H1 (cell line): ENCODE measurements at regions not wholly inside any gene's neighbourhood (a gene's known extent, or its start where the extent isn't known, plus 50 kb on each side); places are given as distances from the start of the nearest gene placed in this dataset.

Experiments used
- CEBPB ChIP-seq: IDR thresholded peaks from 2 replicates; pipeline ENCODE4 v1.6.1; 2012; ENCODE audit warnings: low read depth, low read length
- E2F6 ChIP-seq: IDR thresholded peaks from 2 replicates; pipeline ENCODE4 v1.6.1; 2012; ENCODE audit warnings: inconsistent platforms
- SIN3A ChIP-seq, 2 experiments: IDR thresholded peaks in 1 of 2; conservative IDR thresholded peaks in 1 of 2; 2 replicates each; pipeline ENCODE4 v1.6.1; 2011 to 2012; ENCODE audit warnings: low read length in 2 of 2, improper control_type of control experiment in 1 of 2, low read depth in 1 of 2, mild to moderate bottlenecking in 1 of 2

GRCh38 chr5:103669615-103670014 lies 107.0 kb upstream of the NUDT12 start (continued):
- TF ChIP-seq E2F6 (no peak), SIN3A (conservative IDR thresholded peaks at IDR 0.05 in 1 of 2, IDR thresholded peaks at IDR 0.05 in 1 of 2; ENCODE audit: low read depth in 1 of 2, low read length in 2 of 2) (no peak), CEBPB (no peak)
- TF ChIP-seq, all 59 proteins: peak for 0
